ENCODE measurements at regions not wholly inside any gene's neighbourhood (a gene's known extent, or its start where the extent isn't known, plus 50 kb on each side); places are given as distances from the start of the nearest gene placed in this dataset.

DNA sequence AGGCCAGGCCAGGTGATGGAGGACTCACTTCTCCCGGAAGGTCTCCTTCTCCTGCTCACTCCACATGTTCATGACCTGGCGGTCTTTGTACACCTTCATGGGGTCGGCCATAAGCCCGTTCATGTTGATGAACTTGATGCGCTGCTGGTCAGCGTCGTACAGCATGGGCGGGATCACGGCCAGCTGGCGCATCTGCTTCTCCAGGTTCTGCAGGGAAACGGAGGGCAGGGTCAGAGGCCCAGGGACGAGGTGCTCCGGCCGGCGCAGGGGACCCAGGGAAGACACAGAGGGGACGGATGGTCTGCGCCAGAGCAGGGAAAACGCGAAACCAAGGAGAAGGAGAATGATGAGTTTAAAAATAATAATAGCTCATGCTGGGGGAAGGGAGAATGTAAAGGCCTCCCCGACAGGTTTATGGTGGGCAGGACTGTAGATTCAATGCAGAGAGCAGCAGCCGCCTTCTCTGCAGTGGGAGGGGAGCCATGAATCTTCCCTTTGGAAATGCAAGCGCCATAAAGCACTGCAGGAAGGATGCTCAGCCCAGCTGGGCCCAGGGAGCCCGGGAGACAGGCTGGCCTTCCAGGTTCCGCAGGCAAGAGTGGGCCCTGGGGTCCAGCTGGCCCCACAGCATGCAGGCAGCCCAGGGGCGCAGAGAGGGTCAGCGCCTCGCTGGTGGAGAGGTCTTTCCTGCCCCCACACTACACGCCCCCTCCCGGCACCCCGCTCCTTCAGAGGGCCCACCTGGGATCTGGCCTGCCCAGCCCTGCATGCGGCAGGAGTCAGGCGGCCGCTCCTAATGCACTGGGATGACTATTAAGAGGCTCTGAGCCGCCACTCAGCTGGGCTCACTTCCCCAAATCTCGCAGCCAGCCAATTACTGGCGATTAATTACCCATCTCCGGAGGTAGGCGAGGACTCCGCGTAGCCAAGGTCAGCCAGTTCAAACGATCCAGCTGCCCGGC is 132.0 kb downstream of the RFLNA start:
- TF ChIP-seq, protein P1, sequence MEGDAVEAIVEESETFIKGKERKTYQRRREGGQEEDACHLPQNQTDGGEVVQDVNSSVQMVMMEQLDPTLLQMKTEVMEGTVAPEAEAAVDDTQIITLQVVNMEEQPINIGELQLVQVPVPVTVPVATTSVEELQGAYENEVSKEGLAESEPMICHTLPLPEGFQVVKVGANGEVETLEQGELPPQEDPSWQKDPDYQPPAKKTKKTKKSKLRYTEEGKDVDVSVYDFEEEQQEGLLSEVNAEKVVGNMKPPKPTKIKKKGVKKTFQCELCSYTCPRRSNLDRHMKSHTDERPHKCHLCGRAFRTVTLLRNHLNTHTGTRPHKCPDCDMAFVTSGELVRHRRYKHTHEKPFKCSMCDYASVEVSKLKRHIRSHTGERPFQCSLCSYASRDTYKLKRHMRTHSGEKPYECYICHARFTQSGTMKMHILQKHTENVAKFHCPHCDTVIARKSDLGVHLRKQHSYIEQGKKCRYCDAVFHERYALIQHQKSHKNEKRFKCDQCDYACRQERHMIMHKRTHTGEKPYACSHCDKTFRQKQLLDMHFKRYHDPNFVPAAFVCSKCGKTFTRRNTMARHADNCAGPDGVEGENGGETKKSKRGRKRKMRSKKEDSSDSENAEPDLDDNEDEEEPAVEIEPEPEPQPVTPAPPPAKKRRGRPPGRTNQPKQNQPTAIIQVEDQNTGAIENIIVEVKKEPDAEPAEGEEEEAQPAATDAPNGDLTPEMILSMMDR (IDR thresholded peaks at IDR 0.05): no peak
- TF ChIP-seq POLR2AphosphoS5 (IDR thresholded peaks at IDR 0.05): peak in 1 of 4 donors; percentile 6
